Right lobe of liver (tissue), 6 donors: ENCODE measurements at regions not wholly inside any gene's neighbourhood (a gene's known extent, or its start where the extent isn't known, plus 50 kb on each side); places are given as distances from the start of the nearest gene placed in this dataset.

ENCODE experiments used
- ATAC-seq, 4 donors: fragments of 200-7000 bp; cut with Tn5 transposase; one replicate each; pipeline ENCODE4 v1.9.1; 2020; ENCODE audit warnings: mild to moderate bottlenecking in 4 of 4, moderate library complexity in 4 of 4
- DNase-seq, 3 donors: peaks; one replicate each; pipeline ENCODE4 v3.0.0-alpha.2; 2020
- H3K27ac ChIP-seq, 3 donors: fragments of 200-600 bp; one replicate each; pipeline ENCODE4 v1.8.0; 2022
- H3K27me3 ChIP-seq, 2 donors: fragments of 200-600 bp; one replicate each; pipeline ENCODE4 v1.8.0; 2022
- H3K36me3 ChIP-seq, 4 donors: fragments of 200-600 bp; sonication (generic) in 1 of 4; one replicate each; pipeline versions ENCODE4 v1.5.1 to v1.8.0; 2017 to 2022; ENCODE audit warnings: control low read depth in 1 of 4
- H3K4me1 ChIP-seq, 4 donors: fragments of 200-600 bp; sonication (generic) in 1 of 4; one replicate each; pipeline versions ENCODE4 v1.5.1 to v1.8.0; 2017 to 2022; ENCODE audit warnings: control low read depth in 1 of 4
- H3K4me3 ChIP-seq, 3 donors: fragments of 200-600 bp; one replicate each; pipeline ENCODE4 v1.8.0; 2022
- H3K9me3 ChIP-seq, 4 donors: fragments of 200-600 bp; sonication (generic) in 1 of 4; one replicate each; pipeline versions ENCODE4 v1.5.1 to v1.8.0; 2017 to 2022; ENCODE audit warnings: control low read depth in 1 of 4
- POLR2A ChIP-seq: fragments of 450-650 bp; IDR thresholded peaks from one replicate; pipeline ENCODE4 v1.6.1; 2017; ENCODE audit warnings: antibody characterized with exemption, mild to moderate bottlenecking
- WGBS: methylation state at CpG from one replicate; pipeline ENCODE4 v1.1.6; 2018; ENCODE audit warnings: low coverage, low lambda C conversion rate; ENCODE audit not compliant: insufficient coverage; ENCODE audit errors: missing lambda C conversion rate; 5-methylcytosine and 5-hydroxymethylcytosine counted together
- intact Hi-C, 2 donors: fragments of 100-400 bp; cut with DNase I; formaldehyde crosslinking; loops; one replicate each; pipeline versions ENCODE4 v1.11.2 to v1.14.1; 2022
- TF ChIP-seq, protein P1 (sequence below), 4 donors: fragments of 200-600 bp in 3 of 4; fragments of 450-650 bp in 1 of 4; IDR thresholded peaks; one replicate each; pipeline versions ENCODE4 v1.5.1 to v1.8.0; 2016 to 2022; ENCODE audit warnings: antibody characterized with exemption in 4 of 4, mild to moderate bottlenecking in 2 of 4
- donor health status: DM: no; HTN: yes; CAD: no.
- donor health status: DM: no; HTN: no; CAD: no.
- donor health status: DM: no; HTN: no; CAD: no.
- donor health status: DM: no; HTN: yes; CAD: no.
- donor health status: DM: no; HTN: yes; CAD: no.

DNA sequence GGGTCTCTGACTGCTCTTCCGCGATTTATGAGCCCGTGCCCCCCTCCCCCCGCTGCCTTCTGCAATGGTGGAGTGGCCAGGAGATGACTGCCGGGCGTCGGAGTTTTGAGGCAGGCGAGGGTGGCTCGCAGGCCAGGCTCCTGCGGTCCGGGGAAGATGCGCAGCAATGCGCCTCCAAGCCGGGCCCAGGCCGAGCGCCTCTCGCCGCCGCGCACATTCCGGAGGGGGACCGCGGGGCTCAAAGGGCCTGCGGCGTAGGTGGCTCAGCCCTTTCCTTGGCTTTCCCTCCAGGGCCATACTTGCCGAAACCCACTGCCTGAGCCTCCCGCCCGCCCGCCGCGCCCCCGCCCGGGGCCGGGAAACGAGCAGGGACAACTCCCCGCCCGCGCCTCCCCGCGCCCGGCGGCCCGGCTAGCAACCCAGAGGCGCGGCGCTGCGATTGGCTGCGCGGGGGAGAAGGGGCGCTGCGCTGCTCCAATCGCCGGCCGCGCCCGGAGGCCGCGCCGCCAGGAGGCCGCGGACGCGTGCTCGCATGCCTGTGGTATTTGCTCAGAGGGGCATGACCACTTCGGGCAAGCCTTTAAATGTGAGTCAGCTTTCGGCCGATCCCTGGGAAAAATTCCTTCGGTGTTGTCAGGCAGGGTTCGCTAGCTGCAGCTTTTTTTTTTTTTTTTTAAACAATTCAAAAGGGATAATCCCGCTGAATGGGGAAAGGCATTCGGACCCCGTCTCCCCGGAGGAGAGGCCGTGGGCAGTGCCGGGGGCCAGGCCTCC is 157.9 kb upstream of the PARP11 start:
- H3K27me3 ChIP-seq, result no peaks in the 10 kb centered on the region
- 9% methylated on average over 29 of the region's 75 CpGs for WGBS
- peaks cover 0 to 2% (median 0%) of the 10 kb centered on the region in 4 donors for H3K4me1 ChIP-seq
- H3K36me3 ChIP-seq, result no peaks in the 10 kb centered on the region
- DNase-seq (peak; percentile 75 to 86 (median 84)), ATAC-seq (peak; percentile 93 to 95 (median 94))
- peak; percentile 36 for TF ChIP-seq POLR2A
- TF ChIP-seq, protein P1, sequence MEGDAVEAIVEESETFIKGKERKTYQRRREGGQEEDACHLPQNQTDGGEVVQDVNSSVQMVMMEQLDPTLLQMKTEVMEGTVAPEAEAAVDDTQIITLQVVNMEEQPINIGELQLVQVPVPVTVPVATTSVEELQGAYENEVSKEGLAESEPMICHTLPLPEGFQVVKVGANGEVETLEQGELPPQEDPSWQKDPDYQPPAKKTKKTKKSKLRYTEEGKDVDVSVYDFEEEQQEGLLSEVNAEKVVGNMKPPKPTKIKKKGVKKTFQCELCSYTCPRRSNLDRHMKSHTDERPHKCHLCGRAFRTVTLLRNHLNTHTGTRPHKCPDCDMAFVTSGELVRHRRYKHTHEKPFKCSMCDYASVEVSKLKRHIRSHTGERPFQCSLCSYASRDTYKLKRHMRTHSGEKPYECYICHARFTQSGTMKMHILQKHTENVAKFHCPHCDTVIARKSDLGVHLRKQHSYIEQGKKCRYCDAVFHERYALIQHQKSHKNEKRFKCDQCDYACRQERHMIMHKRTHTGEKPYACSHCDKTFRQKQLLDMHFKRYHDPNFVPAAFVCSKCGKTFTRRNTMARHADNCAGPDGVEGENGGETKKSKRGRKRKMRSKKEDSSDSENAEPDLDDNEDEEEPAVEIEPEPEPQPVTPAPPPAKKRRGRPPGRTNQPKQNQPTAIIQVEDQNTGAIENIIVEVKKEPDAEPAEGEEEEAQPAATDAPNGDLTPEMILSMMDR (IDR thresholded peaks at IDR 0.05), result peak in 1 of 4 donors; percentile 7
- intact Hi-C loops, result no loop called here
- peak overlapping the region; percentile 35 to 56 (median 43) for H3K4me3 ChIP-seq
- H3K27ac ChIP-seq, result peak overlapping the region; percentile 40 to 65 (median 54)
- no peaks in the 10 kb centered on the region for H3K9me3 ChIP-seq

DNA sequence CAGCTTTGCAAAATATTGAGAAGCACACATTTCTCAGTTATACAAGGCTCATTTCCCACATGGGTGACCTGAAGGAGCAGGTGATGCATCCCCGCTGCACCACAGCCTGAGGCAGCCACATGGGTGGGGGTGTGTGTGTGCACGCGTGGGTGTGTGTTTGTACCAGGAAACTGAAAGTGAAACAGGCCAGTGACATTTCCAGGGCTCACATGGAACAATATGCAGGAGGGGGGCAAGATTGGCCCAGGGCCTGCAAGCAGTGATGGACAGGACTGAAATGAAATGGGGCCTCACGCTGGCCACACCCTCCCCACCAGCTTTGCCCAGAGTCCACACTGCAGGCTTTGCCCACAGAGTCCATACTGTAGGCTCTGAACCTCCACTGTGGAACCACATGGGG is 154.2 kb upstream of the PARP11 start:
- Histone ChIP-seq H3K27me3 (no peaks in the 10 kb centered on the region), H3K4me1 (peaks cover 0 to 12% (median 0%) of the 10 kb centered on the region in 4 donors), H3K27ac (no peak overlapping the region), H3K4me3 (no peak overlapping the region), H3K36me3 (no peaks in the 10 kb centered on the region), H3K9me3 (no peaks in the 10 kb centered on the region)
- ATAC-seq (peak in 1 of 4 donors; percentile 29), DNase-seq (peak in 1 of 3 donors; percentile 29)
- TF ChIP-seq POLR2A, result no peak
- 28% methylated on average over 3 of the region's 4 CpGs for WGBS
- intact Hi-C loops, result no loop called here

DNA sequence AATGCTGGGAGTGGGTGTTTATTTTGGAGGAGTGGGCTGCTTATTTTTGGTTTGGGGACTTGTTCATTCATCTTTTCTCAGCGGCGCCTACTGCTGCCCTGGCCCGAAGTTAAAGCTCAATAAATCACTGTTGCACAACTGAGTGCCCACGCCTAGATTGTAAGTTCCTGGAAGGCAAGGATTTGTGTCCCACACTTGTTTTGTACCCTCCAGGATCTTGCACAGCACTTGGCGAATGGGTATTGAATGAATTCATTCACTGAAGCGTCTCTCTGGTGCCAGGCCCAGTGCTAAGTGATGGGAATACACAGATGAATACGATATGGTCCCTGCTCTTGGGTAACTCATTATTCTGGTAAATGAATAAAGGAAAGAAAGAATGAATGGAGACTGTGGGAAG is 153.3 kb upstream of the PARP11 start:
- DNase-seq, result no peak
- no peak for ATAC-seq
- TF ChIP-seq POLR2A, result no peak
- TF ChIP-seq, protein P1 (IDR thresholded peaks at IDR 0.05), result no peak
- Histone ChIP-seq H3K27me3 (no peaks in the 10 kb centered on the region), H3K4me3 (no peak overlapping the region), H3K4me1 (peaks cover 0 to 12% (median 0%) of the 10 kb centered on the region in 4 donors), H3K27ac (no peak overlapping the region), H3K36me3 (no peaks in the 10 kb centered on the region), H3K9me3 (no peaks in the 10 kb centered on the region)
- WGBS, result 92% methylated on average over 6 of the region's 7 CpGs
- intact Hi-C loops, result no loop called here

DNA sequence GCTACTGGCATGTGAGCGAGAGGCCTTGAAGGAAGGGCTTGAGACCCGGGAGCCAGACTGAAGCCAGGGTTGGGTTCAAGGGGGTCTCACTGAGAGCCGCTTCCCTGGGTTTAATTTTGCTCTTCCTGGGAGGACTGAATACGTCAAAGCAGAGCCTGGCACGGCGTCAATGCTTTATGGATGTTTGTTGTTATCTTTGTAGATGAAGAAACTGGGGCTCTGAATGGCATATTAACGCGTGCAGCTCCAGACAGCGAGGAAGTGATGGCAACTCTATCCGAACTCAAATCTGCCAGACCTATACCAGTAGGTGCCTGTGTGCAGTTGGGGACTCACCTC is 152.8 kb upstream of the PARP11 start:
- no peak overlapping the region for H3K27ac ChIP-seq
- TF ChIP-seq, protein P1 (IDR thresholded peaks at IDR 0.05), result no peak
- TF ChIP-seq POLR2A, result no peak
- H3K4me1 ChIP-seq, result peaks cover 0 to 12% (median 0%) of the 10 kb centered on the region in 4 donors
- no peak for DNase-seq
- intact Hi-C loops, result no loop called here
- no peaks in the 10 kb centered on the region for H3K36me3 ChIP-seq
- H3K9me3 ChIP-seq, result no peaks in the 10 kb centered on the region
- WGBS, result 63% methylated on average over 4 of the region's 10 CpGs
- ATAC-seq, result no peak
- H3K27me3 ChIP-seq, result no peaks in the 10 kb centered on the region
- no peak overlapping the region for H3K4me3 ChIP-seq

DNA sequence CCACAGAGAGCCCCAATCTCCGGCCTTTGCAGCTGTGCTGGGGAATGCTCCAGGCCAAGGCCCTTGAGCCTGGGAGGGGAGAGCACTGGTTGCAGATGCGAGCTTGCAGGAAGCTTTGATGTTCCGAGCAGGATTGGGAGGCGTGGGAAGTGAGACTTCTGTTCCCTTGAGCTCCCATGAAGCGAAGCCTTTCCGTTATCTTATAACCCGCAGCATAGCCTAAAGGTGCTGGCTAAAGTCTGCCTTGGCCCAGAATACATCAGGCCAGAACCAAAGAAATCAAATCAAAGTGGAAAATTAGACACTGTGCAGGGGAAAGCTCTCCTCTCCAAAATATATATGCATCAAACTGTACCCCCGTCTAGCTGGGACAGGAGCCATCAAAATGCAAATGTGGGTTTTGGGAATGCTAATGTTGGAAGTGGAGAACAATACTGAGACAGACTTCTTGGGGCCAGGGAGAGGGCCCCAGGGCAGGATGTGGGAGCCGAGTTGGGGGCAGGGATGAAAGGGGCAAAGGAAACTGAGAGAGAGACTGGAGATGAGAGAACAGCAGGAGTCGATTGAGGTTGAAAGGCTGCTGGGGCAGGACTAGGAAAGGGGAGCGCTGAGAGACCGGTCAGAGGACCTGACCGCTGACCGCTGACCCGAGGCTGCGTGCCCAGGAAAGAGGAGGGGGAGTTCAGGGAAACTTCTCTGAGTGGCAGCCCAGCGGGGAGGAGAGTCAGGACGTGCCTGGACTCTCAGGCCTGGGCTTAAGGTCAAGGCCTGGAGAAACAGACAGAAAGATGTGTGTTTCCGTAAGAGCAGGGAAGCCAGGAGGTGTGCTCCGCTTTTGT is 152.2 kb upstream of the PARP11 start:
- WGBS, result 75% methylated on average over 13 of the region's 20 CpGs
- no peaks in the 10 kb centered on the region for H3K9me3 ChIP-seq
- no peak overlapping the region for H3K27ac ChIP-seq
- no peaks in the 10 kb centered on the region for H3K36me3 ChIP-seq
- DNase-seq, result peak in 2 of 3 donors; percentile 31 to 72
- peaks cover 0 to 12% (median 0%) of the 10 kb centered on the region in 4 donors for H3K4me1 ChIP-seq
- intact Hi-C loops, result no loop called here
- no peaks in the 10 kb centered on the region for H3K27me3 ChIP-seq
- TF ChIP-seq, protein P1 (IDR thresholded peaks at IDR 0.05), result no peak
- no peak for TF ChIP-seq POLR2A
- H3K4me3 ChIP-seq, result no peak overlapping the region
- peak; percentile 63 to 90 (median 76) for ATAC-seq
